ENCODE measurements at regions not wholly inside any gene's neighbourhood (a gene's known extent, or its start where the extent isn't known, plus 50 kb on each side); places are given as distances from the start of the nearest gene placed in this dataset.

- Histone ChIP-seq H3K36me3 (replicated peaks in 1 of 2) (no peaks in the 10 kb centered on the region), H3K27me3 (no peaks in the 10 kb centered on the region), H3K27ac (no peak overlapping the region), H3K4me1 (replicated peaks in 1 of 2) (no peaks in the 10 kb centered on the region), H3K4me3 (no peak overlapping the region), H3K9me3 (replicated peaks in 1 of 3) (no peaks in the 10 kb centered on the region)
- intact Hi-C loops (cut with DNase I), result no loop called here
- TF ChIP-seq CTCF (IDR thresholded peaks at IDR 0.05) (no peak), POLR2A (IDR thresholded peaks at IDR 0.05) (no peak)
- no peak for DNase-seq
These were observed 109.1 kb downstream of the C12orf50 start for GRCh38 chr12:87920139-87920538.

DNA sequence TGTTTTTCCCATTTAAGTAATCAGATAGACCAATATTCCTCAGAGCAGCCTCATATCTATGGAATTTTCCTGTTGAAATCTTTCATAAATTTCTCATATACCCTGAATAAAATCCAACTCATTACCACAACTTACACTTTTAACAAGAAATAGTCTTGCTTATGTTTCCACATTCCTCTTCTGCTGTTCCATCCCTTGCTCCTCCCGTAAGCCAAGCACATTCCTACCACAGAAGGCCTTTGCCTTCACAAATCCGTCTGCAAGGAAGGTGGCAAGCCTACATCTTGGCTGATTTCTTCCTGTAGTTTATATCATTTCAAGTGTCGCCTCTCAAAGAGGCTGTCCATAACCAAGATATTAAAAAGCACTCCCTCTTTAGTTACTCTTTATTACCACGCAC, 127.7 kb downstream of the C12orf50 start:
- no peak overlapping the region for H3K27ac ChIP-seq
- intact Hi-C loops (cut with DNase I), result no loop called here
- no peaks in the 10 kb centered on the region for H3K27me3 ChIP-seq
- H3K4me1 ChIP-seq (replicated peaks in 1 of 2), result no peaks in the 10 kb centered on the region
- TF ChIP-seq POLR2A (IDR thresholded peaks at IDR 0.05) (no peak), CTCF (IDR thresholded peaks at IDR 0.05) (no peak)
- DNase-seq, result no peak
- H3K36me3 ChIP-seq (replicated peaks in 1 of 2), result no peaks in the 10 kb centered on the region
- 75 to 85% (median 81%) methylated on average over 4 of the region's 4 CpGs for WGBS, 4 donors
- no peaks in the 10 kb centered on the region for H3K9me3 ChIP-seq (replicated peaks in 1 of 3)
- no peak overlapping the region for H3K4me3 ChIP-seq

DNA sequence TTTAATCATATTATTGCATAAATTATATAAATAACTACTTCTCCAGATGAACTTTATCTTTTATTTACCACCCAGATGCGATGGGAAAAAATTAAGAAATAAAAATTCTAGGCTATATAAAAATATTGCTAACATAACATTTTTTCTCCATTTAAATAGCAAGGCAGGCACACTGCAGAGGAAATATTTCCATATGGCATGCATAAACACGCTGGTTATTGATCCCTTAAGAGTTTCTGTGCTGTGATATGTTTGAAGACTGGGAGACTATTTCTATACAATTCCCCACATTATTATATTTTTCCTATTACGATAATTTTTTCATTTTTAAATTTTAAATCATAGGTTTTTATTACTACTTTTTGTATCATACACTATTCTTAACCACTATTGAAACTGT, 131.5 kb downstream of the C12orf50 start:
- intact Hi-C loops (cut with DNase I), result no loop called here
- Histone ChIP-seq H3K27ac (no peak overlapping the region), H3K4me3 (no peak overlapping the region), H3K4me1 (replicated peaks in 1 of 2) (no peaks in the 10 kb centered on the region), H3K27me3 (no peaks in the 10 kb centered on the region), H3K9me3 (replicated peaks in 1 of 3) (no peaks in the 10 kb centered on the region), H3K36me3 (replicated peaks in 1 of 2) (no peaks in the 10 kb centered on the region)
- TF ChIP-seq POLR2A (IDR thresholded peaks at IDR 0.05) (no peak), CTCF (IDR thresholded peaks at IDR 0.05) (no peak)
- 71 to 87% (median 75%) methylated on average over 3 of the region's 3 CpGs for WGBS, 4 donors
- DNase-seq, result no peak

DNA sequence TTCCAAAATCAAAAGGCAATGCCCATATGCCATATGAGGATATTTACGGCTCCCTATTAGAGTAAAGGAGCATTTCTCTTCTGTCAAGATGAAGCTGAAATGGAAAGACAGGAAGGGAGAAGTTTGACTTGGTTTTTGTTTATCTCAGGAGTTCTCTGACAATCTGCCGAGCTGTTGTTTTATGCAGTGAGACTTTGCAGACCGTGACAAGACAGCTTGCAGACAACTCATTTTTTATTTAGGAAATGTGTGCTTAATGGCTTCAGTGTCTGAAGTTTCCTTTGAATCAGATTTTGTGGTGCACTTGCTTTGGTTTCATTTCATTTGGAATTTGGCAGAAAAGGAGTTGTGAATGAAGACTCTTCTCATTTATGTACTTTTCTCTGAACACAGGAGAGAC, 145.4 kb downstream of the C12orf50 start:
- intact Hi-C loops (cut with DNase I), result no loop called here
- H3K4me3 ChIP-seq, result no peak overlapping the region
- DNase-seq, result no peak
- H3K4me1 ChIP-seq (replicated peaks in 1 of 2), result no peaks in the 10 kb centered on the region
- no peaks in the 10 kb centered on the region for H3K27me3 ChIP-seq
- no peak overlapping the region for H3K27ac ChIP-seq
- no peaks in the 10 kb centered on the region for H3K9me3 ChIP-seq (replicated peaks in 1 of 3)
- no peak for TF ChIP-seq CTCF (IDR thresholded peaks at IDR 0.05)
- TF ChIP-seq POLR2A (IDR thresholded peaks at IDR 0.05), result no peak
- no peaks in the 10 kb centered on the region for H3K36me3 ChIP-seq (replicated peaks in 1 of 2)
- 32 to 46% (median 37%) methylated on average over 3 of the region's 3 CpGs for WGBS, 4 donors
